Forelimb muscle (tissue), 1 donor: ENCODE measurements at regions not wholly inside any gene's neighbourhood (a gene's known extent, or its start where the extent isn't known, plus 50 kb on each side); places are given as distances from the start of the nearest gene placed in this dataset.

ENCODE experiments used
- DNase-seq: peaks from one replicate; pipeline ENCODE4 v3.0.0-alpha.2; 2013; ENCODE audit warnings: low read depth

GRCh38 chr2:158006961-158007719 is 94.5 kb upstream of the UPP2 start:
- no peak for DNase-seq

- DNase-seq: no peak
Measured at GRCh38 chr2:158004126-158004764, 97.4 kb upstream of the UPP2 start.

DNA sequence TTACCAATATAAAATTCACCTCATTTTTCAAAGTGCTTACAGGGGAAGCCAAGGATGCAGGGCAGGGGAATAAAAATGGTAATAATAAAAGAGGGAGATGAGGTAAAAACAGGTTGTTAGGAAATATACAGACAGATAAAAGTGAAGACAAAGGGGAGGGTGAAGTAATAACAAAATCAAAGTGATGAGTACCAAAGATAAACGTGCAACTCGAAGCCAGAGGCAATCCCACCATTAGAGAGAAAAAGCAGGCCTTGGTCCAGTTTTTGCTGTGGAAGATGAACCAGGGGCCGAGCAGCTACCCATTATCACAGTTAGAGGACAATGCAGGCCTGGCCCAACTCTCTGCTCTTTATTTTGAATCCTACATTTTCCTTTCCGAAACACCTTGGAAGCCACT is 99.6 kb upstream of the UPP2 start:
- no peak for DNase-seq

GRCh38 chr2:157996799-157997198 is 104.9 kb upstream of the UPP2 start:
- no peak for DNase-seq

DNA sequence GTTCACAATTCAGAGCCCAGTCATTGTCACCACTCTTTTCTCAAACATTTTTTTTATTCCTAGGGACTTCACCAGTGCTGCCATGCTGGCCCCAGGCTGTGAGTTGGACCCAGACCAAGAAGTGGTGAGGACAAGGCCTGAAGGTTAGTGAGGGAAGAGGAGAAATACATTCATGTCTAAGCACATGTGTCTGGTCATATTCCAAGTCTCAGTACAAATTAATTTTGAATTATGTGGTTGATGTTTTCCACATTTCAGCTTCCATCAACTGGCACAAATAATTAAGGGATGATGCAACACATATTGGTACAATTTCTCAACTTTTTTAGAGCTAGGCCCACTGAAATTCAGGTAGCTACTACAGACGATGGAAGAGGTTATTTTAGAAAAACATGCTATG is 106.6 kb upstream of the UPP2 start:
- no peak for DNase-seq

GRCh38 chr2:157991932-157992331 is 109.7 kb upstream of the UPP2 start:
- no peak for DNase-seq

DNA sequence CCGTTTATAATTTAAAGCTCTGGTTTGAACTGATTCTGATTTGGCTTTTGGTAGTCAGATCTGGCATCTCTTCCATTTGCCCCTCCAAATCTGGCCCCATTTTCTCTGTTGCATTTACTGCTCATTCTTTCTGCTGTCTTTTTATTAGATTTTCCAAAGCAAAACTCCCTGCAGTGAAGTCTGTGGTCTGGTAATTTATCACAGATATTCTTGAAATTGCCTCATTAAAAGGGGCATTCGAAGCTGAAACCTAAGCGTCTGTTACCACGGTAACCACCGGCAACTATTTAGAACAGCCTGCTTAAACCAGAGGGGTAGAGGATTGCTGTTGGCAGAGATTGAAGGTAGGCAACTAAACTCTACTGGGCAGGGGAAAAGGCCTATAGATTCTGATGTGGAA is 111.5 kb upstream of the UPP2 start:
- DNase-seq: no peak

- DNase-seq: no peak
Measured at GRCh38 chr2:157989227-157989626, 112.4 kb upstream of the UPP2 start.

DNA sequence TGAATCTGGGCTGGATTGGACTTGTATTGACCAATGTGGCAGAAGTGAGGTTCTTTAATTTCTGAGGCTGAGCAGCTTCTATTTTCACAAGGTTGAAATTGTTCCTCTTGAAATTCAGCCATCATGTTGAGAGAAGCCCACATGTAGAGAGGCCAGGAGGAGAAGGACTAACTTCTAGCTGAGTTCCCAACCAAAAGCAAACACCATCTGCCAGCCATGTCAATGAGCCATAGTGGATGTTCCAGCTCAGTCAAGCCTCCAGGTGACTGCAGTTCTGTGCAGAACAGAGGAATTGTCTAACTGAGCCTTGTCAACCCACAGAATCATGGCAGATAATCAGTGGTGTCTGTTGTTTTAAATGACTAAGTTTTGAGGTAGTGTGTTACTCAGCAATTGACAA is 110.6 kb upstream of the ACVR1 start:
- DNase-seq: no peak

GRCh38 chr2:157984866-157985265 is 108.7 kb upstream of the ACVR1 start:
- no peak for DNase-seq

- no peak for DNase-seq
Measured at GRCh38 chr2:157980020-157980419, 103.9 kb upstream of the ACVR1 start.

DNA sequence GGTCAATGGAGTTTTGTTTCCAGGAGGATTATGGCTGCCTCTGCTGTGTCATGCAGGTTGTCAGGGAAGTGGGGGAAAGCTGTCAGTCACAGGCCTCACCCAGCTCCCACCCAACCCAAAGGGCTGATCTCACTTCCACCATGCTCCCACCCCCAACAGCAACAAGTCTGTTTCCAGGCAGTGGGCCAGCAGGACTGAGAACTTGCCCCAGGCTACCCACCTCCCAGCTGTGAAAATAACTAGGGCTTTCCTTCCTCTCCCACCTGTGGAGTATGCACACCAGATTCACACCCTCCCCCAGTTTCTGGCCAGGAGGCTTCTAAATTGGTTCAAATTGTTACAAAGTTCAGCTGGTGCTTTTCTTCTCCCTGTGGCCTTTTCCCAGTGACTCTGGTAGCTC is 95.6 kb upstream of the ACVR1 start:
- no peak for DNase-seq

- no peak for DNase-seq
Measured at GRCh38 chr2:157967856-157968255, 91.7 kb upstream of the ACVR1 start.

DNA sequence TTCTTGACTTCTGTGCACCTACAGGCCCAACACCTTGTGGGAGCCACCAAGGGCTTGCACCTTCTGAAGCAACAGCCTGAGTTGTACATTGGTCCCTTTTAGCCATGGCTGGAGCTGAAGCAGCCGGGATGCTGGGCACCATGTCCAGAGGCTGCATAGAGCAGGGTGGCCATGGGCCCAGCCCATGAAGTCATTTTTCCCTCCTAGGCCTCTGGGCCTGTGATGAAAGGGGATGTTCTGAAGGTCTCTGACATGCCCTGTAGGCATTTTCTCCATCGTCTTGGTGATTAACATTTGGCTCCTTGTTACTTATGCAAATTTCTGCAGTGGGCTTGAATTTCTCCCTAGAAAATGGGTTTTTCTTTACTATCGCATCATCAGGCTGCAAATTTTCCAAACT is 83.1 kb upstream of the ACVR1 start:
- DNase-seq: no peak

DNA sequence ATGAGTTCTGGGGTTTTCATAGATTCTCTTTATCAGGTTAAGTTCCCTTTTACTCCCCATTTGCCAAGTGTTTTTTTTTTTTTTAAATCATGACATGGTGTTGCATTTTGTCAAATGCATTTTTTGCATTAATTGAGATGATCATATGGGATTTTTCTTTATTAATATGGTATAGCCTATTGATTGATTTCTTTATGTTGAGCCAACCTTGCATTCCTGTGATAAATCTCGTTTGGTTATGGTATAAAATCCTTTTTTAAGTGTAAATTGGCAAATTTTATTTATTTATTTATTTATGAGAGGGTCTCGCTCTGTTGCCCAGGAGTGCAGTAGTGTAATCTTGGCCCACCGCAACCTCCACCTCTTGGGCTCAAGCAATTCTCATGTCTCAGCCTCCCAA is 81.5 kb upstream of the ACVR1 start:
- no peak for DNase-seq

DNA sequence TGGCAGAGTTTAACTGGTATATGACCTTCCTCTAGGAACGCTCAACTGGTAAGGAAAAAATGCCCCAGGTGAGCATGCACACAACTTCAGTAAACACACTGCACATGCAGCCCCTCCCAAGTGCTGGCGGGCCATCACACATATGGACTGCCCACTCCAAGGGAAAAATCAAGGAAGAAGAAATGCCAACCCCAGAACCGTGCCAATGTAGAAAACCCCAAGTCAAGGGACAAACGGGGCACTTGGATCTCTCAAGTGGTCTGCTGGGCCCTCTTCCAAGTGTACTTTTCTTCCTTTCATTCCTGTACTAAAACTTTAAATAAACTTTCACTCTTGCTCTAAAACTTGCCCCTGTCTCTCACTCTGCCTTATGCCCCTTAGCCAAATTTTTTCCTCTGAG is 76.4 kb upstream of the ACVR1 start:
- DNase-seq: no peak

GRCh38 chr2:157948856-157949255 is 72.7 kb upstream of the ACVR1 start:
- DNase-seq: no peak

GRCh38 chr2:157946919-157947557 is 70.9 kb upstream of the ACVR1 start:
- no peak for DNase-seq

DNA sequence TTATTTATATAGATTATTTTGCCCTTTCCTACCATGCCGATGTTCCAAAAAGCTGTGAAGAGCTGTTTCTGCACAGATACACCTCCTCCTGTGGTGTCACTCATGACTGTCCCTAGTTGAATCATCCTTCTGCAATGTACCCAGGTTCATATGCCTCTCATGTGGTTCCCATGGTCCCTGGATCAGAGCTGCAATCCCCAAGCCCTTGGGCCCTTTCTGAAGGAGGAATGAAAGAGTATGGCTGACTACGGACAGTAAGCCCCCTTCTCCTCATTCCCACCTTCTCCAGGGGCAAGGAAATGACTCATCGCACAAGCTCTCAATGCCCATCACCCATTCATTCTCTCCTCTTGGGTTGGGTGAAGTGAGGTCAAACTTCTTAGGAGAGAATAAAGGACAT is 63.9 kb upstream of the ACVR1 start:
- no peak for DNase-seq

DNA sequence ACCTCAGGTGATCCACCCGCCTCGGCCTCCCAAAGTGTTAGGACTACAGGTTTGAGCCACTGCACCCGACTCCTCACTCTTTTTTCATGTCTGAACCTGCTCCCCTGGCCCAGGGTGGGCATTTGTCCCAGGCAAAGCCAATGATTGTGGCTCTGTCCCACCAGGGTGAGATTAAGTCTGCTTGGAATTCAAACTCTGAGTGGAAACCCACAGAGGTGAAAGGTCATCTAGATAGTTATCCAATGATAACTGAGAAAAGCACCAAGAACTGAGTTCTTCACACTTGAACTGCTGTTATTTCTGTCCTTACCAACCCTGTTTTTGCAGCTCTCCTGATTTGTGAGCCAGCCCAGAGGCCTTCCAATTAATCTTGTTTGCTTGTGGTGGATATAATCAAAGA is 62.4 kb upstream of the ACVR1 start:
- no peak for DNase-seq

DNA sequence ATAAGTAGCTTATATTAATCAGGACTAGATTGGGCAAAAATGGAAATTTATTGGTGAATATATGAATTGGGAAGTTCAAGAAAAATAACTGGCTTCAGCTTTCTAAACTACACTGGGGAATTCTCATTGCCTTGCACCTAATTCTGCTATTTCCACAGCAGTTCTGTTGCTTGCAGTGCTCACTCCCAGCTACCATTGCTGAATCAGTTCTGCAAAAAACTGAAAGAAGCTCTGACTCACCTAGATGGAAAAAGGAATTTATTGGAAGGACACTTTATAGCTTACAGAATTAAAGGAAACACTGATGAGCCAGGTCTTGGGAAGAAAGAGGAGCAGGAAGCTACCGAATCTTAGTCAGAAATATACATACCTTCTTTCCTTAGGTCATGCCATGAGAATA is 60.3 kb upstream of the ACVR1 start:
- DNase-seq: no peak

- no peak for DNase-seq
Measured at GRCh38 chr2:157935378-157935906, 59.3 kb upstream of the ACVR1 start.
